Stimulated activated CD4-positive, alpha-beta T cell treated with anti-CD3 and anti-CD28 coated beads, TNF-alpha, amount 100 ng/mL, for 24 hours (primary cell): ENCODE measurements at regions not wholly inside any gene's neighbourhood (a gene's known extent, or its start where the extent isn't known, plus 50 kb on each side); places are given as distances from the start of the nearest gene placed in this dataset.

Experiments
- DNase-seq, 3 experiments: peaks; one replicate each; pipeline ENCODE4 v3.0.0-alpha.2; 2020; ENCODE audit warnings: low read depth in 3 of 3

- DNase-seq = no peak
Measured at GRCh38 chr4:106430797-106431196, 62.2 kb upstream of the GIMD1 start.

GRCh38 chr4:106429885-106430284 is 61.3 kb upstream of the GIMD1 start:
- no peak for DNase-seq

- DNase-seq = no peak
Measured at GRCh38 chr4:106426069-106426468, 57.5 kb upstream of the GIMD1 start.

GRCh38 chr4:106425576-106425975 is 57.0 kb upstream of the GIMD1 start:
- no peak for DNase-seq

GRCh38 chr4:106424426-106424825 is 55.8 kb upstream of the GIMD1 start:
- no peak for DNase-seq

- no peak for DNase-seq
Measured at GRCh38 chr4:106423791-106424190, 55.2 kb upstream of the GIMD1 start.

GRCh38 chr4:106422766-106423165 is 54.2 kb upstream of the GIMD1 start:
- DNase-seq = no peak

- no peak for DNase-seq
Measured at GRCh38 chr4:106421441-106422296, 53.1 kb upstream of the GIMD1 start.

- DNase-seq = no peak
Measured at GRCh38 chr4:106418444-106418843, 49.9 kb upstream of the GIMD1 start.
